ENCODE measurements at regions not wholly inside any gene's neighbourhood (a gene's known extent, or its start where the extent isn't known, plus 50 kb on each side); places are given as distances from the start of the nearest gene placed in this dataset.

GRCh38 chr20:12875510-12875909 lies 133.3 kb upstream of the SPTLC3 start:
- DNase-seq (ENCODE audit: extremely low read depth in 1 of 4, low spot score in 3 of 4), result no peak
- no peak overlapping the region for H3K9ac ChIP-seq (ENCODE audit: insufficient read depth in 1 of 2, low read depth in 2 of 2, low read length in 2 of 2)
- BruUV-seq (replicated peaks), result no TSS peak
- H3K36me3 ChIP-seq (ENCODE audit: control insufficient read depth, insufficient read depth, low read length), result no peaks in the 10 kb centered on the region
- no peak overlapping the region for H3K27ac ChIP-seq (ENCODE audit: extremely low read depth, low read depth, low read length)
- no peaks in the 10 kb centered on the region for H3K79me2 ChIP-seq (ENCODE audit: control insufficient read depth, insufficient read depth, low read length)
- FAIRE-seq, result no peak
- no peaks in the 10 kb centered on the region for H3K4me1 ChIP-seq (replicated peaks in 1 of 2; ENCODE audit: control insufficient read depth in 2 of 2, insufficient read depth in 2 of 2, low read length in 2 of 2)
- 0% methylated on average over 5 of the region's 6 CpGs for WGBS (ENCODE audit: insufficient coverage, low coverage, missing lambda C conversion rate)
- H2AFZ ChIP-seq (ENCODE audit: low read depth, low read length), result no peak overlapping the region
- no peak overlapping the region for H3K4me3 ChIP-seq
- no peak overlapping the region for H3K4me2 ChIP-seq (ENCODE audit: insufficient read depth, low read length)
- 0 out of 2 replicates have a peak, but pooled peaks cover 1% of the 10 kb centered on the region for H3K9me3 ChIP-seq (replicated peaks; ENCODE audit: control insufficient read depth, insufficient read depth, low read depth, low read length)
- ChIA-PET POLR2A (no interaction called here), CTCF (ENCODE audit: low intra/inter-chr PET ratio) (no interaction called here)
- in situ Hi-C loops (cut with MboI) (no loop called here), intact Hi-C loops (cut with micrococcal nuclease) (no loop called here)
- H3K27me3 ChIP-seq (ENCODE audit: control insufficient read depth in 2 of 2, insufficient read depth in 2 of 2, low read length in 2 of 2), result no peaks in the 10 kb centered on the region
- H3K9me1 ChIP-seq (ENCODE audit: control insufficient read depth, insufficient read depth, low read length), result no peaks in the 10 kb centered on the region
- no peaks in the 10 kb centered on the region for H4K20me1 ChIP-seq (replicated peaks; ENCODE audit: control insufficient read depth, insufficient read depth, low read length)
- no peak for ATAC-seq
- TF ChIP-seq CUX1 (CRISPR knock-in tag; IDR thresholded peaks at IDR 0.05), result no peak
- TF ChIP-seq BHLHE40 (IDR thresholded peaks at IDR 0.05; ENCODE audit: low read length), result no peak
- TF ChIP-seq ZC3H11A (IDR thresholded peaks at IDR 0.05; ENCODE audit: low read depth, low read length), result no peak
- no peak for TF ChIP-seq CBX3 (IDR thresholded peaks at IDR 0.05; ENCODE audit: borderline replicate concordance in 1 of 2, low read length in 2 of 2)
- no peak for TF ChIP-seq CAMTA2 (CRISPR knock-in tag; conservative IDR thresholded peaks at IDR 0.05)
- TF ChIP-seq MAFF (IDR thresholded peaks at IDR 0.05; ENCODE audit: low read length), result no peak
- TF ChIP-seq NFATC3 (IDR thresholded peaks at IDR 0.05), result no peak
- TF ChIP-seq, protein P1, sequence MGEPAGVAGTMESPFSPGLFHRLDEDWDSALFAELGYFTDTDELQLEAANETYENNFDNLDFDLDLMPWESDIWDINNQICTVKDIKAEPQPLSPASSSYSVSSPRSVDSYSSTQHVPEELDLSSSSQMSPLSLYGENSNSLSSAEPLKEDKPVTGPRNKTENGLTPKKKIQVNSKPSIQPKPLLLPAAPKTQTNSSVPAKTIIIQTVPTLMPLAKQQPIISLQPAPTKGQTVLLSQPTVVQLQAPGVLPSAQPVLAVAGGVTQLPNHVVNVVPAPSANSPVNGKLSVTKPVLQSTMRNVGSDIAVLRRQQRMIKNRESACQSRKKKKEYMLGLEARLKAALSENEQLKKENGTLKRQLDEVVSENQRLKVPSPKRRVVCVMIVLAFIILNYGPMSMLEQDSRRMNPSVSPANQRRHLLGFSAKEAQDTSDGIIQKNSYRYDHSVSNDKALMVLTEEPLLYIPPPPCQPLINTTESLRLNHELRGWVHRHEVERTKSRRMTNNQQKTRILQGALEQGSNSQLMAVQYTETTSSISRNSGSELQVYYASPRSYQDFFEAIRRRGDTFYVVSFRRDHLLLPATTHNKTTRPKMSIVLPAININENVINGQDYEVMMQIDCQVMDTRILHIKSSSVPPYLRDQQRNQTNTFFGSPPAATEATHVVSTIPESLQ (CRISPR knock-in tag; IDR thresholded peaks at IDR 0.05), result no peak
- TF ChIP-seq ARID3B (CRISPR knock-in tag; IDR thresholded peaks at IDR 0.05; ENCODE audit: borderline replicate concordance), result no peak
- no peak for TF ChIP-seq NFRKB (IDR thresholded peaks at IDR 0.05; ENCODE audit: low read depth)
- no peak for TF ChIP-seq RBBP5 (IDR thresholded peaks at IDR 0.05; ENCODE audit: borderline replicate concordance, insufficient read depth, low read length, poor library complexity, severe bottlenecking)
- no peak for TF ChIP-seq NR4A1 (CRISPR knock-in tag; IDR thresholded peaks at IDR 0.05)
- TF ChIP-seq NR4A1 (tag; IDR thresholded peaks at IDR 0.05), result no peak
- TF ChIP-seq MTA2 (IDR thresholded peaks at IDR 0.05; ENCODE audit: low read depth), result no peak
